ENCODE measurements at regions not wholly inside any gene's neighbourhood (a gene's known extent, or its start where the extent isn't known, plus 50 kb on each side); places are given as distances from the start of the nearest gene placed in this dataset.

DNA sequence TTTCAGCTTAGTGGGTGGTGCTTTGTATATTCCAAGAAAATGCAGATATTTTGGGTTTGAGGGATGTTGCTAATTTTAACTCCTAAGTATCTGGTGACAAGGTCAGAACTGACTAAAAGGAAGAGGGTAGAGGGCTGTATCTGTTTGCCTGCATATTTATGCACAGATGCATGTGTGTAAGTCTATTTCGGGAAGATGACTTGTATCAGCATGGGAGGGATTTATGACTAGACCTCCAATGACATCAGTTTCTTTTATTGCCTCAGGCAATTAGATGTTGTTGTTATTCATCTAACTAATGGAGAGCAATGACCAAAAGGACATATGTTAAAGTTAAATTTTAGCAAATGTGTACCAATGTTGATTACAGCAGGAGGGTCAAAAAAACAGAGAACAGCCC, 734.3 kb downstream of the QKI start:
- no peak overlapping the region for H3K27ac ChIP-seq
- no peak for ATAC-seq
- intact Hi-C loops (cut with DNase I), result no loop called here
- no peaks in the 10 kb centered on the region for H3K27me3 ChIP-seq
- TF ChIP-seq, protein P1, sequence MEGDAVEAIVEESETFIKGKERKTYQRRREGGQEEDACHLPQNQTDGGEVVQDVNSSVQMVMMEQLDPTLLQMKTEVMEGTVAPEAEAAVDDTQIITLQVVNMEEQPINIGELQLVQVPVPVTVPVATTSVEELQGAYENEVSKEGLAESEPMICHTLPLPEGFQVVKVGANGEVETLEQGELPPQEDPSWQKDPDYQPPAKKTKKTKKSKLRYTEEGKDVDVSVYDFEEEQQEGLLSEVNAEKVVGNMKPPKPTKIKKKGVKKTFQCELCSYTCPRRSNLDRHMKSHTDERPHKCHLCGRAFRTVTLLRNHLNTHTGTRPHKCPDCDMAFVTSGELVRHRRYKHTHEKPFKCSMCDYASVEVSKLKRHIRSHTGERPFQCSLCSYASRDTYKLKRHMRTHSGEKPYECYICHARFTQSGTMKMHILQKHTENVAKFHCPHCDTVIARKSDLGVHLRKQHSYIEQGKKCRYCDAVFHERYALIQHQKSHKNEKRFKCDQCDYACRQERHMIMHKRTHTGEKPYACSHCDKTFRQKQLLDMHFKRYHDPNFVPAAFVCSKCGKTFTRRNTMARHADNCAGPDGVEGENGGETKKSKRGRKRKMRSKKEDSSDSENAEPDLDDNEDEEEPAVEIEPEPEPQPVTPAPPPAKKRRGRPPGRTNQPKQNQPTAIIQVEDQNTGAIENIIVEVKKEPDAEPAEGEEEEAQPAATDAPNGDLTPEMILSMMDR (IDR thresholded peaks at IDR 0.05), result no peak
- no peaks in the 10 kb centered on the region for H3K9me3 ChIP-seq
- no peak overlapping the region for H3K4me3 ChIP-seq
- DNase-seq, result no peak
- H3K36me3 ChIP-seq, result no peaks in the 10 kb centered on the region
- H3K4me1 ChIP-seq, result no peaks in the 10 kb centered on the region

DNA sequence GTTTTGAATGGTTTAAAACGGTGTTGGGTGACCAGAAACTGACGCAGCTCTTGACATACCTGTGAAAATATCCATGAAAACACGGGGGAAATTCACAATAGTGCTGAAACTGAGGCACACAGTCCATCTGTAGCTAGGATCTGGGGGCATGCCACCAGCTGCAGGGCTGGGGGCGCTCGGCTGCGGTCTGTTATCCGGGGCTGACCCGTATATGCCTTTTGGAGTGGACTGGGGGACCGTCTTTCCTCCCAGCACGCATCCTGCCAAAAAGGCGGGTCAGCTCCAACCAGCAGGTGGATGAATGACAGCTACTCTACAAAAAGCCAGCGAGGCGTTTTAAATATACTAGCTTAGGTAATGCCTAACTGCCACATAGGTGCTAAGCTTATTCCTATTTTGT, 729.8 kb downstream of the QKI start:
- Histone ChIP-seq H3K9me3 (no peaks in the 10 kb centered on the region), H3K36me3 (no peaks in the 10 kb centered on the region), H3K27ac (no peak overlapping the region), H3K4me3 (no peak overlapping the region), H3K27me3 (no peaks in the 10 kb centered on the region), H3K4me1 (no peaks in the 10 kb centered on the region)
- TF ChIP-seq, protein P1 (IDR thresholded peaks at IDR 0.05), result no peak
- ATAC-seq (no peak), DNase-seq (no peak)
- intact Hi-C loops (cut with DNase I), result no loop called here

DNA sequence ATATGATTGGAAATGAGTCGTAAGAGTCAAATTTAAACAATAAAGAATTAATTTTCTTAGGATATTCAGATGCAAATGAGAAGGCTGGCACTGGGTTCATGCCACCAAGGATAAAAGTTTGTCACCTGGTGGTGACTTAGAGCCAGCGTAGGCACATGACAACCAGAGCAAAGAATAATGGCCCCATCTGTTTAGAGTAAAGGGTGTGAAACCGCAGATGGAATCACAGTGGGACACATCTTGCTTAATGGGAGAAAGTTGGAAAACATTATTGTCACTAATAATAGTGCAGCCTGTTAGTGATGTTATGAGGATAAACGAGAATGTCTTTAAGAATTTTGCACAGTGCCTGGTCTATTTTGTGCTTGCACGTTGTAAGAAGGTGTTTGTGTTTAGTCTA, 727.8 kb downstream of the QKI start:
- TF ChIP-seq, protein P1 (IDR thresholded peaks at IDR 0.05), result no peak
- Histone ChIP-seq H3K9me3 (no peaks in the 10 kb centered on the region), H3K36me3 (no peaks in the 10 kb centered on the region), H3K4me1 (no peaks in the 10 kb centered on the region), H3K27ac (no peak overlapping the region), H3K4me3 (no peak overlapping the region), H3K27me3 (no peaks in the 10 kb centered on the region)
- no peak for ATAC-seq
- intact Hi-C loops (cut with DNase I), result no loop called here
- no peak for DNase-seq

DNA sequence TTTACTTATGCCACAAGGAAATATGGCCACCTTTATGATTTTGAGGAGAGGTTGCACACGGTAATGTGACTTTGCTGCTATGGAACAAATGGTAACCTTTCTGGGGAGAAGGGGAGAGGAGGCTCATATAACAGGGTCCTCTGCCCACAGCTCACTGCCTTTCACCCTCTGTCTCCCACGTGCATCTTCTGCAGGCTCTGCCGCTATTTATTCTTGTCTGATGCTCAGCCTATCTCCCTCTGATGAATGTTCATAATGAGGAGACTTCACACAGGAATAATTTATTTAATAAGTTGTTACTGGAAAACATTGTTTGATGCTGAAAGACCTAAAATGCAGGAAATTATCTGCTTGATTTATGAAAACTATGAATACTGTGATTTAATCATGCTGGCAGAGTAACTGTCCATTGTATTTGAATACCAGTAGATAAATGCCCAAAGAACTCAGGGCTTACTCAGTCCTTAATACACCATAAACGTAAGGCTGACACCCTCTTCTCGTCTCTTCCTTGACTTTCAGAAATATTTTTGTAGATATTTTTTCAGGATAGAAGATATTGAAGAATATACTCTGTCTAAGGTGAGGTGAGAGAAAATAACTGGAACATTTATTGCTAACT, 721.1 kb downstream of the QKI start:
- Histone ChIP-seq H3K27ac (no peak overlapping the region), H3K9me3 (no peaks in the 10 kb centered on the region), H3K27me3 (no peaks in the 10 kb centered on the region), H3K4me3 (no peak overlapping the region), H3K4me1 (no peaks in the 10 kb centered on the region), H3K36me3 (no peaks in the 10 kb centered on the region)
- TF ChIP-seq, protein P1 (IDR thresholded peaks at IDR 0.05), result no peak
- intact Hi-C loops (cut with DNase I), result no loop called here
- no peak for ATAC-seq
- no peak for DNase-seq

DNA sequence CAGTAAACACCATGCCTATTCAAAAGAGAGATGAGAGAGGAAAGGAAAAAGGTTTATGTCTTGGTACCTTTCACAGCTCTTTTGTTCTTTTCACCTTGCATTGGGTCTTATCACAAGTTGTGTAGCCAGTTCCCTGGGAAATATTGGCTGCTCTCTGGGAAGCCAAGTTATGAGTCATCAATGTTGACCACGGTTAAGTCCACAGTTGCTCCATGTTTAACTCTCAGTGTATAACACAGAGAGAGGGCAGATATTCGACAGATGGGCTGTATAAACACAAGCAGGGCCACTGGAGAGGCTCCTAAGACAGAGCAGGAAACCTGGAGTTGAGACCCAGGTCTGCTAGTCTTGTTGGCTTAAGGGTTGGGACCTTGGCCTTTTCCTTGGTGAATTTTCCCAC, 718.6 kb downstream of the QKI start:
- no peaks in the 10 kb centered on the region for H3K27me3 ChIP-seq
- no peaks in the 10 kb centered on the region for H3K36me3 ChIP-seq
- no peaks in the 10 kb centered on the region for H3K9me3 ChIP-seq
- intact Hi-C loops (cut with DNase I), result no loop called here
- DNase-seq (no peak), ATAC-seq (peak; percentile 24)
- TF ChIP-seq, protein P1 (IDR thresholded peaks at IDR 0.05), result no peak
- no peaks in the 10 kb centered on the region for H3K4me1 ChIP-seq
- H3K4me3 ChIP-seq, result no peak overlapping the region
- no peak overlapping the region for H3K27ac ChIP-seq

- H3K27me3 ChIP-seq, result no peaks in the 10 kb centered on the region
- intact Hi-C loops (cut with DNase I), result no loop called here
- DNase-seq, result no peak
- H3K4me1 ChIP-seq, result no peaks in the 10 kb centered on the region
- ATAC-seq, result no peak
- no peak overlapping the region for H3K4me3 ChIP-seq
- TF ChIP-seq, protein P1 (IDR thresholded peaks at IDR 0.05), result no peak
- no peak overlapping the region for H3K27ac ChIP-seq
- no peaks in the 10 kb centered on the region for H3K36me3 ChIP-seq
- H3K9me3 ChIP-seq, result no peaks in the 10 kb centered on the region
These were observed 716.1 kb downstream of the QKI start for GRCh38 chr6:164130585-164130984.
